ENCODE measurements at regions not wholly inside any gene's neighbourhood (a gene's known extent, or its start where the extent isn't known, plus 50 kb on each side); places are given as distances from the start of the nearest gene placed in this dataset.

DNA sequence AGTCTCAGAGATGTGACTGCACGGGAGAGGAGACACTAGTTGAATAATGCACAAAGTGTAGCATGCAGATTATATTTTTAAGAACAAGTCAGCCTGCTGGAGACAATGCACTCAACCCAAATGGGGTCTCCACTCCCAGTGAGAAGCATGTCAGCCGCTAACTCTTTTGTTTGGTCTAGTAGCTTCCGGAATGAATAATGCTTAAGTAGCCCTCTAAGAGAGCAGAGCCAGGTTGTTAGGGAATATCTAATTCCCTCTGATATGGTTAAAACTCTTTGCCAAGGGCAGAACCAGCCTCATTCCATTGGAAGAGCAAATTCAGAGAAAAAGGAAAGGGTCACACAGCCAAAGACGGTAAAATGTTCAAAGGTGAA lies 80.4 kb downstream of the DAD1 start (continued):
- TF ChIP-seq, protein P1, sequence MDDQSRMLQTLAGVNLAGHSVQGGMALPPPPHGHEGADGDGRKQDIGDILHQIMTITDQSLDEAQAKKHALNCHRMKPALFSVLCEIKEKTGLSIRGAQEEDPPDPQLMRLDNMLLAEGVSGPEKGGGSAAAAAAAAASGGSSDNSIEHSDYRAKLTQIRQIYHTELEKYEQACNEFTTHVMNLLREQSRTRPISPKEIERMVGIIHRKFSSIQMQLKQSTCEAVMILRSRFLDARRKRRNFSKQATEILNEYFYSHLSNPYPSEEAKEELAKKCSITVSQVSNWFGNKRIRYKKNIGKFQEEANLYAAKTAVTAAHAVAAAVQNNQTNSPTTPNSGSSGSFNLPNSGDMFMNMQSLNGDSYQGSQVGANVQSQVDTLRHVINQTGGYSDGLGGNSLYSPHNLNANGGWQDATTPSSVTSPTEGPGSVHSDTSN (IDR thresholded peaks at IDR 0.05), result no peak
- TF ChIP-seq ZFP36 (IDR thresholded peaks at IDR 0.05; ENCODE audit: borderline replicate concordance, partially characterized antibody), result no peak

DNA sequence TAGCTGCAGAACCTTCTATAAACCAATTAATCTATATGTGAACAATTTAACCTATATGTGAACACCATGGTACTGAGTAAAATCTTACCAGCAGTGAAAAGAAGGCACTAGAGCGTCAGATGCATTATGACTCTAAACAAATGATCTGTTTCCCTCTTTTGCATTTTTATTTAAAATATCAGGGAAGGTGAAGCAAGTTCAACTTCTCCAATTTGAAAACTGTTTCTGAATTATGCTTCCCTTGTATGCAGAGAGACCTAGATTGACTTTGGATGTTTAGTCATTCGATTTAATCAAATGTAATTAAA lies 80.9 kb downstream of the DAD1 start:
- ChIA-PET POLR2A (no interaction called here), CTCF (interaction anchor here (2.5 kb wide), 1 partner anchor 34 kb away, joined by 7 read pairs; no protein-coding TSS in a partner anchor)
- WGBS (ENCODE audit: missing lambda C conversion rate), result 42% methylated on average over 2 of the region's 2 CpGs
- DNase-seq (ENCODE audit: low read depth in 1 of 2, low spot score in 1 of 2) (no peak), ATAC-seq (no peak), FAIRE-seq (no peak)
- Histone ChIP-seq H3K4me2 (no peak overlapping the region), H3K4me1 (no peaks in the 10 kb centered on the region), H3K27ac (no peak overlapping the region), H3K9me3 (no peaks in the 10 kb centered on the region), H3K4me3 (no peak overlapping the region)
- TF ChIP-seq ESRRA (IDR thresholded peaks at IDR 0.05; ENCODE audit: borderline replicate concordance, low read length), result no peak
- TF ChIP-seq RARB (CRISPR knock-in tag; IDR thresholded peaks at IDR 0.05), result no peak
- no peak for TF ChIP-seq NPAS2 (CRISPR knock-in tag; IDR thresholded peaks at IDR 0.05; ENCODE audit: borderline replicate concordance)
- no peak for TF ChIP-seq RAD21 (conservative IDR thresholded peaks at IDR 0.05 in 1 of 2, IDR thresholded peaks at IDR 0.05 in 1 of 2)
- TF ChIP-seq KDM5A (IDR thresholded peaks at IDR 0.05), result no peak
- no peak for TF ChIP-seq TP53 (CRISPR knock-in tag; IDR thresholded peaks at IDR 0.05)
- no peak for TF ChIP-seq CBX2 (IDR thresholded peaks at IDR 0.05; ENCODE audit: borderline replicate concordance, low read depth)
- TF ChIP-seq GATA3 (IDR thresholded peaks at IDR 0.05; ENCODE audit: borderline replicate concordance), result no peak
- no peak for TF ChIP-seq EP300 (IDR thresholded peaks at IDR 0.05)
- TF ChIP-seq, protein P2, sequence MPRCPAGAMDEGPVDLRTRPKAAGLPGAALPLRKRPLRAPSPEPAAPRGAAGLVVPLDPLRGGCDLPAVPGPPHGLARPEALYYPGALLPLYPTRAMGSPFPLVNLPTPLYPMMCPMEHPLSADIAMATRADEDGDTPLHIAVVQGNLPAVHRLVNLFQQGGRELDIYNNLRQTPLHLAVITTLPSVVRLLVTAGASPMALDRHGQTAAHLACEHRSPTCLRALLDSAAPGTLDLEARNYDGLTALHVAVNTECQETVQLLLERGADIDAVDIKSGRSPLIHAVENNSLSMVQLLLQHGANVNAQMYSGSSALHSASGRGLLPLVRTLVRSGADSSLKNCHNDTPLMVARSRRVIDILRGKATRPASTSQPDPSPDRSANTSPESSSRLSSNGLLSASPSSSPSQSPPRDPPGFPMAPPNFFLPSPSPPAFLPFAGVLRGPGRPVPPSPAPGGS (IDR thresholded peaks at IDR 0.05), result no peak
- no peak for TF ChIP-seq JUNB (IDR thresholded peaks at IDR 0.05)
- no peak for TF ChIP-seq POLR2AphosphoS2 (conservative IDR thresholded peaks at IDR 0.05; ENCODE audit: low read length)

DNA sequence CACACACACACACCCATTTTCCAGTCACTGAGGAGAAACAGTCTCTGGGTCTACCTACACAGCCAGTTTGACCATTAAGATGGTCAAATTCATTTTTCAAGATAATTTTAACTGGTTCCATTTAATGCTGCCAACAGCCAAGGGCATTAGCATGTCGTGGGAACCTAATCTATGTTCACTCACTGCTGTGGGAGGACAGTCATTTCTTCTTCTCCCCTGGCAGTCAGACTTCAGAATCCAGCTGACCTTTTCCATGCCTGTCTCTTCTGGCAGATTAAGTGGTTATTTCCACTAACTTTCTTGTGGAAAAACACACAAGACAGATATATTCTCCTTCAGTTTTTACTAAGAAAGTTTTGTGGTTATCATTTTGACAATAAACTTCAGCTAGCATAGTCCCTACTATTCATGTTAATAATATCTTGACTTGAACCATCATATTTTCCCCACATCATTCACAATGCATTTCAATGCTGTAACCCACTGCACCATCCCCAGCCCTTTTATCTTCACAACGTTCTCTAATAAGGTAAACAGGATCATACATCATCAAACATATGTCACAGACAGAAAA lies 82.2 kb downstream of the DAD1 start:
- no peak overlapping the region for H3K4me2 ChIP-seq

DNA sequence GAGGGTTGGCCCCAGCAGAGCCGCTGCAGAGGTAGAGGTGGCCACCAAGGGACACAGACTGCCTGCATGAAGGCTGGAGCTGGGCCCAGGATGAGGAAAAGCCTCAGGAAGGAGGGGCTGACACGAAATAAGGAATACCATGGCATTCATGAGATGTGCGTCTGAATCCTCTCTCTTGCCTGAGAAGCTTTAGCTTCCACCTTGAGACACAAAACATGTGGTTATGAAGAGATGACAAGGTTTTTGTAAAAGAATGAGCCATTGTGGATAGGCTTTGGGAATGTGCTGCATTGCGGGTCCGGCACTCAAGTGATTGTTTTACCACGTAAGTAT lies 82.7 kb downstream of the DAD1 start:
- FAIRE-seq, result no peak
- POLR2A ChIA-PET, result no interaction called here
- no peak for ATAC-seq
- CTCF ChIA-PET, result interaction anchor here (0.7 kb wide), 1 partner anchor 79 kb away, joined by 3 read pairs; no protein-coding TSS in a partner anchor
- Histone ChIP-seq H3K4me1 (no peaks in the 10 kb centered on the region), H3K9me3 (no peaks in the 10 kb centered on the region), H3K4me2 (no peak overlapping the region), H3K27ac (no peak overlapping the region), H3K4me3 (no peak overlapping the region)
- no peak for TF ChIP-seq MYC (IDR thresholded peaks at IDR 0.05; ENCODE audit: borderline replicate concordance, low read length)
- no peak for TF ChIP-seq NR3C1 (IDR thresholded peaks at IDR 0.05)
- no peak for TF ChIP-seq ZC3H11A (IDR thresholded peaks at IDR 0.05)
- no peak for TF ChIP-seq NFE2L2 (conservative IDR thresholded peaks at IDR 0.05; ENCODE audit: low read length)
- TF ChIP-seq, protein P3, sequence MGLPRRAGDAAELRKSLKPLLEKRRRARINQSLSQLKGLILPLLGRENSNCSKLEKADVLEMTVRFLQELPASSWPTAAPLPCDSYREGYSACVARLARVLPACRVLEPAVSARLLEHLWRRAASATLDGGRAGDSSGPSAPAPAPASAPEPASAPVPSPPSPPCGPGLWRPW (IDR thresholded peaks at IDR 0.05), result no peak
- TF ChIP-seq, protein P2 (IDR thresholded peaks at IDR 0.05), result no peak
- no peak for TF ChIP-seq FOSB (CRISPR knock-in tag; IDR thresholded peaks at IDR 0.05)
- TF ChIP-seq ZNF302 (CRISPR knock-in tag; IDR thresholded peaks at IDR 0.05), result no peak
- no peak for TF ChIP-seq FOXS1 (CRISPR knock-in tag; IDR thresholded peaks at IDR 0.05)
- no peak for TF ChIP-seq POLR2A (IDR thresholded peaks at IDR 0.05; ENCODE audit: low read length)
- no peak for TF ChIP-seq JUN (IDR thresholded peaks at IDR 0.05)
- TF ChIP-seq MAFK (IDR thresholded peaks at IDR 0.05; ENCODE audit: partially characterized antibody), result no peak
- TF ChIP-seq ZFP36 (IDR thresholded peaks at IDR 0.05; ENCODE audit: borderline replicate concordance, partially characterized antibody), result no peak
- TF ChIP-seq SMC3 (IDR thresholded peaks at IDR 0.05), result no peak
- 72% methylated on average over 5 of the region's 6 CpGs for WGBS (ENCODE audit: missing lambda C conversion rate)
- no peak for DNase-seq (ENCODE audit: low read depth in 1 of 2, low spot score in 1 of 2)

More for the DNA sequence above, 82.2 kb downstream of the DAD1 start:
- Histone ChIP-seq H3K9me3 (no peaks in the 10 kb centered on the region), H3K4me1 (no peaks in the 10 kb centered on the region), H3K4me3 (no peak overlapping the region), H3K27ac (no peak overlapping the region)
- no peak for DNase-seq (ENCODE audit: low read depth in 1 of 2, low spot score in 1 of 2)
- no peak for TF ChIP-seq CBX2 (IDR thresholded peaks at IDR 0.05; ENCODE audit: borderline replicate concordance, low read depth)
- no peak for TF ChIP-seq ZC3H11A (IDR thresholded peaks at IDR 0.05)
- TF ChIP-seq HEYL (CRISPR knock-in tag; IDR thresholded peaks at IDR 0.05), result no peak
- TF ChIP-seq RAD21 (conservative IDR thresholded peaks at IDR 0.05 in 1 of 2, IDR thresholded peaks at IDR 0.05 in 1 of 2), result no peak
- no peak for TF ChIP-seq HDAC2 (IDR thresholded peaks at IDR 0.05)
- no peak for TF ChIP-seq ZSCAN20 (CRISPR knock-in tag; IDR thresholded peaks at IDR 0.05)
- no peak for TF ChIP-seq ZFP36 (IDR thresholded peaks at IDR 0.05; ENCODE audit: borderline replicate concordance, partially characterized antibody)
- no peak for TF ChIP-seq RCOR1 (IDR thresholded peaks at IDR 0.05; ENCODE audit: low read depth, low read length)
- no peak for TF ChIP-seq ESRRA (IDR thresholded peaks at IDR 0.05; ENCODE audit: borderline replicate concordance, low read length)
- TF ChIP-seq HOXB5 (CRISPR knock-in tag; IDR thresholded peaks at IDR 0.05), result no peak
- TF ChIP-seq NPAS2 (CRISPR knock-in tag; IDR thresholded peaks at IDR 0.05; ENCODE audit: borderline replicate concordance), result no peak
- no peak for TF ChIP-seq EHMT2 (IDR thresholded peaks at IDR 0.05; ENCODE audit: low read depth)
- TF ChIP-seq SMC3 (IDR thresholded peaks at IDR 0.05), result no peak
- TF ChIP-seq TFCP2L1 (CRISPR knock-in tag; IDR thresholded peaks at IDR 0.05), result no peak
- no peak for TF ChIP-seq JUNB (IDR thresholded peaks at IDR 0.05)
- TF ChIP-seq RNF2 (IDR thresholded peaks at IDR 0.05; ENCODE audit: borderline replicate concordance, low read depth), result no peak
- no peak for TF ChIP-seq NFE2L2 (conservative IDR thresholded peaks at IDR 0.05; ENCODE audit: low read length)
- ChIA-PET CTCF (interaction anchor here (0.6 to 1.0 kb wide), 2 partner anchors 115 to 340 kb away, joined by 3 to 4 read pairs; no protein-coding TSS in a partner anchor), POLR2A (no interaction called here)
- WGBS (ENCODE audit: missing lambda C conversion rate), result 5% methylated on average over 2 of the region's 2 CpGs
- no peak for ATAC-seq
- no peak for FAIRE-seq
